OCI-LY1 (cell line): ENCODE measurements at regions not wholly inside any gene's neighbourhood (a gene's known extent, or its start where the extent isn't known, plus 50 kb on each side); places are given as distances from the start of the nearest gene placed in this dataset.

Experiments used
- CTCF ChIP-seq: fragments of 200-600 bp; sonication (generic), shearing (Covaris generic); IDR thresholded peaks from 2 replicates; pipeline ENCODE4 v1.5.1; 2017; ENCODE audit warnings: mild to moderate bottlenecking, antibody characterized with exemption, low read length, moderate library complexity, mixed read lengths
- EZH2 ChIP-seq: fragments of 200-600 bp; sonication (generic), shearing (Covaris generic); IDR thresholded peaks from 2 replicates; pipeline ENCODE4 v1.8.0; 2017; ENCODE audit warnings: borderline replicate concordance, mixed run types, mild to moderate bottlenecking, antibody characterized with exemption, low read length, moderate library complexity, mixed read lengths

DNA sequence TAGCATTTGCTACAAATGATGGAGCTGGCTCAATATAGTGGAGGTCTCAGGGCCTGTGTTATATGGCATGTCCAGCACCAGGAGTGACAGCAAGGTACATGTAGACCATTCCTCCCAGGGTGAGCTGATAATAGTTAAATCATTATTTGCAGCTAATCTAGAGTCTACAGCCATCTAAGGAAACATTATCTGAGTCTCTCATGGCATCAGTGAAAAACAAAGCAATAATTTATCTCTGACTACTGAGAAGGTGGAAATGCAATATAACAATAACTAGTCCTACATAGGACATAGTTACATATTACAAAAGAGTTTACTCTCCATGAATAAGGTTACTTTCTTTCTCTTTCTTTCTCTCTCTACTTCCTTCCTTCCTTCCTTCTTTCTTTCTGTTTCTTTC lies 143.4 kb upstream of the KCNK2 start:
- TF ChIP-seq EZH2: no peak
- no peak for TF ChIP-seq CTCF
